HG03045 (cell line): ENCODE measurements at regions not wholly inside any gene's neighbourhood (a gene's known extent, or its start where the extent isn't known, plus 50 kb on each side); places are given as distances from the start of the nearest gene placed in this dataset.
"Not testable (repeated sequence)": the region's sequence is repeated elsewhere in the genome, so short reads cannot be mapped to it uniquely, and the experiment has no call there.

Experiments
- ATAC-seq: cut with Tn5 transposase; IDR thresholded peaks from one replicate; pipeline ENCODE4 v1.9.1; 2021; ENCODE audit warnings: mild to moderate bottlenecking, moderate library complexity; ENCODE audit not compliant: unreplicated experiment

- no peak for ATAC-seq
Measured at GRCh38 chr5:54885636-54886035, 99.8 kb downstream of the ESM1 start.

GRCh38 chr5:54884195-54884536 is 101.2 kb downstream of the ESM1 start:
- no peak for ATAC-seq

- no peak for ATAC-seq
Measured at GRCh38 chr5:54883374-54884194, 101.8 kb downstream of the ESM1 start.

GRCh38 chr5:54882841-54883240 is 102.6 kb downstream of the ESM1 start:
- no peak for ATAC-seq

GRCh38 chr5:54882101-54882500 is 103.3 kb downstream of the ESM1 start:
- no peak for ATAC-seq

GRCh38 chr5:54881286-54882005 is 103.9 kb downstream of the ESM1 start:
- ATAC-seq: no peak

- ATAC-seq: no peak
Measured at GRCh38 chr5:54876976-54877375, 108.4 kb downstream of the ESM1 start.

GRCh38 chr5:54876556-54876955 is 108.8 kb downstream of the ESM1 start:
- ATAC-seq: no peak

- ATAC-seq: no peak
Measured at GRCh38 chr5:54874337-54875021, 110.9 kb downstream of the ESM1 start.

- no peak for ATAC-seq
Measured at GRCh38 chr5:54873691-54874090, 111.7 kb downstream of the ESM1 start.

- ATAC-seq: no peak
Measured at GRCh38 chr5:54872810-54873209, 112.6 kb downstream of the ESM1 start.

- no peak for ATAC-seq
Measured at GRCh38 chr5:54870271-54870670, 115.1 kb downstream of the ESM1 start.

- ATAC-seq: no peak
Measured at GRCh38 chr5:54869691-54870090, 115.7 kb downstream of the ESM1 start.

GRCh38 chr5:54868511-54869483 is 116.6 kb downstream of the ESM1 start:
- ATAC-seq: no peak

GRCh38 chr5:54867310-54867944 is 118.0 kb downstream of the ESM1 start:
- no peak for ATAC-seq

- not testable (repeated sequence) for ATAC-seq
Measured at GRCh38 chr5:54864911-54865515, 120.4 kb downstream of the ESM1 start.

GRCh38 chr5:54862036-54862435 is 123.4 kb downstream of the ESM1 start:
- ATAC-seq: no peak

- no peak for ATAC-seq
Measured at GRCh38 chr5:54861212-54861894, 124.0 kb downstream of the ESM1 start.

GRCh38 chr5:54860321-54860720 is 125.1 kb downstream of the ESM1 start:
- ATAC-seq: no peak
